HG03039 (cell line): ENCODE measurements at regions not wholly inside any gene's neighbourhood (a gene's known extent, or its start where the extent isn't known, plus 50 kb on each side); places are given as distances from the start of the nearest gene placed in this dataset.
"Not testable (repeated sequence)": the region's sequence is repeated elsewhere in the genome, so short reads cannot be mapped to it uniquely, and the experiment has no call there.

Experiments used
- ATAC-seq: cut with Tn5 transposase; IDR thresholded peaks from one replicate; pipeline ENCODE4 v1.9.1; 2021; ENCODE audit warnings: mild to moderate bottlenecking, moderate library complexity; ENCODE audit not compliant: unreplicated experiment

DNA sequence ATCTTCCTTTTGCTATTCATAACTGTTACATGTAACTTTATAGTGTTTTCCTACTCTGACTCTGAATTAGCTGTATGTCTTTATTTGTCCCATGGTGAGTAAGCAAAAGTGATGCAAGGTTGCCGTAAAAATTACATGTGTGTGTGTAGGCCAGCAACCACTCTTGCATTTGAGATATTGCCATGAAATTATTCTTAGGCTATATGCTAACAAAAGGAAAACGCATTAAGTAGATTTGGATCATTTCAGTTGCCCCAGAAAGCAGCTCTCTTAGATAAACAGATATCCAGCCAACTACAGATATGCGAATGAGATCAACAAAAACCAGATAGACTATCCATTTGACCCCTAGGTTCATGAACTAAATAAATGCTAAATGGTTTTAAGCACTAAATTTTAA is 73.6 kb downstream of the CYLC2 start:
- ATAC-seq, result no peak

- no peak for ATAC-seq
Measured at GRCh38 chr9:103078581-103078980, 83.4 kb downstream of the CYLC2 start.

- no peak for ATAC-seq
Measured at GRCh38 chr9:103082494-103082893, 87.4 kb downstream of the CYLC2 start.

GRCh38 chr9:103089357-103089756 is 94.2 kb downstream of the CYLC2 start:
- no peak for ATAC-seq

DNA sequence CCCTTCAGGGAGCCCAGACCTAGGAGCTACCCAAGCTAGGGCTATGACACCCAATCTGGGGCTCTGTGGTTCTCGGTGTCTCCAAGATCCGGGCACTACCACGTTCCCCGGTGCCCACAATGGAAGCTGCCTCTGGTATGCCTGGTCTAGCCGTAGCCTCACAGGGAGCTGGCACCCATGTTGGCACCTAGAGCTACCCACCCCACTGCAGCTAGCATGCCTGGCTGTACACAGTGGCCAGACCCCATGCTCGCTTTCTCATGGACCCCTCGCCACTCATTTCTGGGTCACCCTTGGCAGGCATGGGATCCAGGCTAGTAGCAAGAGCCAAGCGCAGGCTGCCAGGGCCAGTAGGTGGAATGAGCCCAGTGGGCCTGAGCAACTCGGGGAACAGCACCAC is 109.0 kb downstream of the CYLC2 start:
- ATAC-seq, result no peak

DNA sequence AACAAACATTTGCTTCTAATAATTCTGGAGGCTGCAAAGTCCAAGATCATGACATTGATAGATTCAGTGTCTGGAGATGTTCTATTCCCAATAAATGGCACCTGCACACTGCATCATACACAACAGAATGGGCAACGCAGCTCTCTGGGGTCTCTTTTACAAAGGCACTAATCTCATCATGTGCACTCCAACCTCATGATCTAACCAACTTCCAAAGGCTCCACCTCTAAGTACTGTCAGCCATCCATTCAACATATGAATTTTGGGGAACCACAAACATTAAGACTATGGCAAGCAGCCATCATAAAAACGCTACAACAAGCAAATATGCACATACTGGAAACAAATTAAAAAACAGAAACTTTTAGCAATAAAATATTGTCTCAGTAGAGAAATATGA is 121.1 kb downstream of the CYLC2 start:
- no peak for ATAC-seq

DNA sequence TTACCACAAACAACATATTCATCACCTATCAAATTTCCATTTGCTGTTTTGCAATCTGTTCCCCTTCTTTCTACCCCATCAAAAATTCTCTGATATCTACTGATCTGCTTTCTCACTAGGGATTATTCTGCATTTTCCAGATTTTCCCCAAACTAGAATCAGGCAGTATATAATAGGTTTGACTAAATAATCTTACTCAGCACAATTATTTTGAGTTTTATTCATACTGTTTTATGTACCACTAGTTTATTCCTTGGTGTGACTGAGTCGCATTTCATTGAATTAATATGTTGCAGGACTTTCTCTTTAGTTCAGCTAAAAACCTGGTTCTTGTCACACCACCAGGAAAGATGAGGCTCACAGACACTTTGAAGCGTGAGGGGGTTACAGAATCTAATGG is 131.4 kb downstream of the CYLC2 start:
- no peak for ATAC-seq

DNA sequence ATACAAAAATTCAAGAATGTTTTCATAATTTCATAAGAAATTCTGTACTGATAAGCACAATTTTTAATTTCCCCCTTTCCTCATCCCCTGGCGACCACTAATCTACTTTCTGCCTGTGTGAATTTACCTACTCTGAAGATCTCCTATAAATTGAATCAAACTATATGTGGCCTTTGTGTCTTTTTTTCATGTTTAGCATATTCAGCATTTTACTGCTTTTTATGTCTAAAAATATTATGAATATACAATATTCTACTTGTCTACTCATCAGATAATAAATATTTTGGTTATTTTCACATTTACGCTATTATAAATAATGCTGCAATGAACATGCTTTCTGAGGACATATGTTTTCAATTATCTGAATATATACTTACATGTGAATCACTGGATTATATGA is 144.8 kb downstream of the CYLC2 start:
- ATAC-seq, result no peak

- no peak for ATAC-seq
Measured at GRCh38 chr9:103152473-103152872, 157.3 kb downstream of the CYLC2 start.

- no peak for ATAC-seq
Measured at GRCh38 chr9:103167530-103167929, 172.4 kb downstream of the CYLC2 start.

- ATAC-seq, result no peak
Measured at GRCh38 chr9:103168254-103168653, 173.1 kb downstream of the CYLC2 start.

DNA sequence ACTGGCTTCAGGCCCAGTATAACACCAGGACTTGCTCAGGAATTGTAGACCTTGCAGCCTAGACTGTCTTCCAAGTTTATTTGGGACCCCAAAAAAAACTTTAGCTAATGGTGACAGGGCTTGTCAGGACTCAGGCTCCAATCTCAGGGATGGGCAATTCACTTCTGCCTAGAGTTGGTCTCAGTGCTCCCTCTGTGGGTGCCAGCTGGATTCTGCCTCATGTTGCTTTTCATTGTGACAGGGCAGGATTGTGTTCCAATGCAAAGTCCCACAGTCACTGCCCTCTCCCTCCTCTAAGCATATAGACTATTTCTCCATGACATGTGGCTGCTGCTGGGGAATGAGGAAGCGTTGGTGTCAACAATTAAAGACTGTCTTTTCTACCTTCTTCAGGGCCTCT is 174.7 kb downstream of the CYLC2 start:
- ATAC-seq, result no peak

- no peak for ATAC-seq
Measured at GRCh38 chr9:103183701-103184171, 188.6 kb downstream of the CYLC2 start.

- ATAC-seq, result no peak
Measured at GRCh38 chr9:103186959-103187358, 191.8 kb downstream of the CYLC2 start.

- no peak for ATAC-seq
Measured at GRCh38 chr9:103188781-103189350, 193.7 kb downstream of the CYLC2 start.

GRCh38 chr9:103193992-103194391 is 198.9 kb downstream of the CYLC2 start:
- no peak for ATAC-seq

- no peak for ATAC-seq
Measured at GRCh38 chr9:103203172-103203571, 208.0 kb downstream of the CYLC2 start.

DNA sequence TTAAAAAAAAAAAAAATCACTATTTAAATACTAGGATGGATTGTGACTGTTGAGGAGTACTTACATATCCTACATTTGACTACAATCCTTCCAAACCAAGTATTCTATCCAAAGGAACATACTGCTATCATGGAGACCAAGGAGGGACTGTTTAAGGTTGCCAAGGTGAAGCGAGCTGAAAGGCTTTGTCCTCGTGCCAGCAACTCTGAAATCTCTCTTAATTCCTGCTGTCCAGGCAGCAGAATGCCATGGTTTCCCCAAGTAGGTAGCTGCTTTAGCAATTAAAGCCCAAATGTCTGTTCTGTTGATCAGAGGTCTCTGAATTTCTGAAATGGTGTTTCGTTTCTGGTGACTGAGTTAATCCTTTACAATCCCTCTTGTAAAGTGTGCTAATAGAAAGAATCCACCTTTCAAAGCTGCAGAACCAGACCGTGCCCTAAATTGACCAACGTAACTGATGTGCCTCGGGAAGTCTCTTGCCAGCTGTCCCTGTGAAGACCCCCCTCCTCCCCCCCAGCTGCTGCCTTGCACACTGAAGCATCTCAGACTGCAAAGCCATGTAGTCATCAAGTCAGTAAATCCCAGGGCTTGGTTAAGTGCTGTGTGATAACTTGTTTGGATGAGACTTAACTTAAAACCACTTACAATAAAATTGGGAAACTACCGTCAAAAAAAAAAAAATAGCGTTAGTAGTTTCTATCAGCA is 210.9 kb downstream of the CYLC2 start:
- ATAC-seq, result not testable (repeated sequence)

- no peak for ATAC-seq
Measured at GRCh38 chr9:103210607-103211006, 215.5 kb downstream of the CYLC2 start.

GRCh38 chr9:103215197-103215596 is 220.1 kb downstream of the CYLC2 start:
- no peak for ATAC-seq

GRCh38 chr9:103225702-103226646 is 230.8 kb downstream of the CYLC2 start:
- no peak for ATAC-seq

DNA sequence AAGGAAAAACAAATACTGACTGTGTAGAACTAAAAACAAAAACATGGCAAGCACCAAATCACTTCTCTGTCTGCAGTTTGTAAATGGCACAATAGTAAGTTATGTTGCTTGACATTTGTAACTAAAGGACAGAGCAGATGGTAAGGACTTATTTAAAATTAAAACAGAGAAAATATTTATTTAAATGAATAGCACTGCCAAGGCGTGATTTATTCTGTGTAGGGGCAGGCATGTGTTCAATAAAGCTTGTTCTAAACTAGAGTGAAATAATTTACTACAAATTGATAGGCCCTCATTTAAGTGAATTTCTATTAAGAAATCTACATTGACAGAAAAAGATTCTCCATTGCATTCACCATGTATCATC is 231.5 kb downstream of the CYLC2 start:
- ATAC-seq, result no peak
